OCI-LY1 (cell line): ENCODE measurements at regions not wholly inside any gene's neighbourhood (a gene's known extent, or its start where the extent isn't known, plus 50 kb on each side); places are given as distances from the start of the nearest gene placed in this dataset.

Experiments
- H2AFZ ChIP-seq: fragments of 200-600 bp; sonication (generic), shearing (Covaris generic); 2 replicates; pipeline ENCODE4 v1.6.0; 2014; ENCODE audit warnings: antibody characterized with exemption, mild to moderate bottlenecking, low read length
- H3F3A ChIP-seq: fragments of 200-600 bp; sonication (generic), shearing (Covaris generic); 2 replicates; pipeline ENCODE4 v1.6.0; 2014; ENCODE audit warnings: mild to moderate bottlenecking, antibody characterized with exemption, low read length, moderate library complexity; ENCODE audit not compliant: insufficient read depth
- H3K27ac ChIP-seq: fragments of 200-600 bp; sonication (generic); 2 replicates; pipeline ENCODE4 v1.5.1; 2014; ENCODE audit warnings: low read length, mixed run types, mild to moderate bottlenecking, low read depth; ENCODE audit not compliant: poor library complexity, severe bottlenecking
- H3K27me3 ChIP-seq: fragments of 200-600 bp; sonication (generic); 2 replicates; pipeline ENCODE4 v1.6.0; 2014; ENCODE audit warnings: antibody characterized with exemption, mild to moderate bottlenecking, low read length, moderate library complexity; ENCODE audit not compliant: insufficient read depth
- H3K36me3 ChIP-seq: fragments of 200-600 bp; sonication (generic); 2 replicates; pipeline ENCODE4 v1.6.1; 2014; ENCODE audit warnings: mild to moderate bottlenecking, antibody characterized with exemption, low read length, moderate library complexity, mixed read lengths; ENCODE audit not compliant: insufficient read depth
- H3K4me1 ChIP-seq: fragments of 200-600 bp; sonication (generic); 2 replicates; pipeline ENCODE4 v1.5.1; 2014; ENCODE audit warnings: mild to moderate bottlenecking, low read length, moderate library complexity; ENCODE audit not compliant: insufficient read depth, severe bottlenecking
- H3K4me2 ChIP-seq: fragments of 200-600 bp; sonication (generic), shearing (Covaris generic); 2 replicates; pipeline ENCODE4 v1.6.1; 2014; ENCODE audit warnings: low read length
- H3K4me3 ChIP-seq: fragments of 200-600 bp; sonication (generic); 2 replicates; pipeline ENCODE4 v1.5.1; 2014; ENCODE audit warnings: low read length, low read depth, mild to moderate bottlenecking, mixed read lengths; ENCODE audit not compliant: poor library complexity, severe bottlenecking
- H3K79me2 ChIP-seq: fragments of 200-600 bp; shearing (Covaris generic); 2 replicates; pipeline ENCODE4 v1.6.1; 2016; ENCODE audit warnings: mixed run types, low read length, mixed read lengths; ENCODE audit not compliant: insufficient read depth
- H3K9ac ChIP-seq: fragments of 200-600 bp; sonication (generic), shearing (Covaris generic); 2 replicates; pipeline ENCODE4 v1.6.1; 2014; ENCODE audit warnings: mild to moderate bottlenecking, low read length, mixed read lengths
- H3K9me2 ChIP-seq: fragments of 200-600 bp; sonication (generic), shearing (Covaris generic); 2 replicates; pipeline ENCODE4 v1.6.1; 2014; ENCODE audit warnings: low read depth, mild to moderate bottlenecking, low read length, mixed read lengths
- H3K9me3 ChIP-seq: fragments of 200-600 bp; shearing (Covaris generic); 2 replicates; pipeline ENCODE4 v1.6.1; 2014; ENCODE audit warnings: low read length, mixed read lengths
- H4K20me1 ChIP-seq: fragments of 200-600 bp; sonication (generic), shearing (Covaris generic); 2 replicates; pipeline ENCODE4 v1.6.0; 2016; ENCODE audit warnings: mild to moderate bottlenecking, low read length; ENCODE audit not compliant: insufficient read depth
- CTCF ChIP-seq: fragments of 200-600 bp; sonication (generic), shearing (Covaris generic); IDR thresholded peaks from 2 replicates; pipeline ENCODE4 v1.5.1; 2017; ENCODE audit warnings: mild to moderate bottlenecking, antibody characterized with exemption, low read length, moderate library complexity, mixed read lengths
- EZH2 ChIP-seq: fragments of 200-600 bp; sonication (generic), shearing (Covaris generic); IDR thresholded peaks from 2 replicates; pipeline ENCODE4 v1.8.0; 2017; ENCODE audit warnings: borderline replicate concordance, mixed run types, mild to moderate bottlenecking, antibody characterized with exemption, low read length, moderate library complexity, mixed read lengths

- Histone ChIP-seq H3K4me2 (no peak overlapping the region), H3K9ac (no peak overlapping the region), H3K27ac (no peak overlapping the region), H3K79me2 (no peaks in the 10 kb centered on the region), H3K36me3 (no peaks in the 10 kb centered on the region), H3K9me2 (no peaks in the 10 kb centered on the region; the same call in 1 of the 2 replicates), H3F3A (no peaks in the 10 kb centered on the region), H3K4me1 (no peaks in the 10 kb centered on the region), H3K4me3 (no peak overlapping the region), H2AFZ (no peak overlapping the region), H3K9me3 (no peaks in the 10 kb centered on the region), H4K20me1 (no peaks in the 10 kb centered on the region), H3K27me3 (no peaks in the 10 kb centered on the region)
- no peak for TF ChIP-seq CTCF
- no peak for TF ChIP-seq EZH2
These were observed 53.5 kb upstream of the CHODL start for GRCh38 chr21:18191139-18191538.

- no peaks in the 10 kb centered on the region for H3K79me2 ChIP-seq
- no peak overlapping the region for H3K27ac ChIP-seq
- TF ChIP-seq CTCF (no peak), EZH2 (no peak)
- no peak overlapping the region for H3K9ac ChIP-seq
- H3K4me2 ChIP-seq, result no peak overlapping the region
- no peak overlapping the region for H3K4me3 ChIP-seq
- no peaks in the 10 kb centered on the region for H3K36me3 ChIP-seq
- H3K4me1 ChIP-seq, result no peaks in the 10 kb centered on the region
- no peaks in the 10 kb centered on the region for H3F3A ChIP-seq
- H3K9me2 ChIP-seq, result no peaks in the 10 kb centered on the region
- H3K9me3 ChIP-seq, result no peaks in the 10 kb centered on the region
- H3K27me3 ChIP-seq, result no peaks in the 10 kb centered on the region
- H2AFZ ChIP-seq, result no peak overlapping the region
- no peaks in the 10 kb centered on the region for H4K20me1 ChIP-seq
These were observed 66.1 kb upstream of the CHODL start for GRCh38 chr21:18178509-18178908.

- H4K20me1 ChIP-seq, result no peaks in the 10 kb centered on the region
- H3K9me2 ChIP-seq, result no peaks in the 10 kb centered on the region
- H3K9ac ChIP-seq, result no peak overlapping the region
- H3F3A ChIP-seq, result no peaks in the 10 kb centered on the region
- no peaks in the 10 kb centered on the region for H3K9me3 ChIP-seq
- no peak overlapping the region for H3K4me2 ChIP-seq
- H3K27me3 ChIP-seq, result no peaks in the 10 kb centered on the region
- H3K4me1 ChIP-seq, result no peaks in the 10 kb centered on the region
- TF ChIP-seq CTCF (no peak), EZH2 (no peak)
- H2AFZ ChIP-seq, result no peak overlapping the region
- no peaks in the 10 kb centered on the region for H3K36me3 ChIP-seq
- no peaks in the 10 kb centered on the region for H3K79me2 ChIP-seq
- no peak overlapping the region for H3K27ac ChIP-seq
- H3K4me3 ChIP-seq, result no peak overlapping the region
These were observed 70.3 kb upstream of the CHODL start for GRCh38 chr21:18174370-18174769.
